Muscle of leg (tissue), 3 donors: ENCODE measurements at regions not wholly inside any gene's neighbourhood (a gene's known extent, or its start where the extent isn't known, plus 50 kb on each side); places are given as distances from the start of the nearest gene placed in this dataset.
"Not testable (repeated sequence)": the region's sequence is repeated elsewhere in the genome, so short reads cannot be mapped to it uniquely, and the experiment has no call there.

Source experiments
- DNase-seq: peaks from one replicate; pipeline ENCODE4 v3.0.0; 2013
- H3K27ac ChIP-seq: one replicate; pipeline ENCODE4 v1.5.1; 2013; ENCODE audit warnings: mild to moderate bottlenecking, low read length, control low read depth
- H3K27me3 ChIP-seq: one replicate; pipeline ENCODE4 v1.6.1; 2013; ENCODE audit warnings: low read length; ENCODE audit not compliant: control insufficient read depth, insufficient read depth
- H3K36me3 ChIP-seq: one replicate; pipeline ENCODE4 v1.6.1; 2013; ENCODE audit warnings: low read length; ENCODE audit not compliant: control insufficient read depth, insufficient read depth
- H3K4me1 ChIP-seq: one replicate; pipeline ENCODE4 v1.6.1; 2013; ENCODE audit warnings: low read length; ENCODE audit not compliant: control insufficient read depth, insufficient read depth
- H3K4me3 ChIP-seq: one replicate; pipeline ENCODE4 v1.5.1; 2013; ENCODE audit warnings: low read length, control low read depth
- H3K9me3 ChIP-seq: replicated peaks from 2 replicates; pipeline ENCODE4 v1.6.1; 2013; ENCODE audit warnings: low read depth, low read length; ENCODE audit not compliant: control insufficient read depth
- WGBS: methylation state at CpG from one replicate; pipeline ENCODE4 v1.1.5; 2013; ENCODE audit warnings: missing lambda C conversion rate; ENCODE audit not compliant: insufficient coverage; 5-methylcytosine and 5-hydroxymethylcytosine counted together

DNA sequence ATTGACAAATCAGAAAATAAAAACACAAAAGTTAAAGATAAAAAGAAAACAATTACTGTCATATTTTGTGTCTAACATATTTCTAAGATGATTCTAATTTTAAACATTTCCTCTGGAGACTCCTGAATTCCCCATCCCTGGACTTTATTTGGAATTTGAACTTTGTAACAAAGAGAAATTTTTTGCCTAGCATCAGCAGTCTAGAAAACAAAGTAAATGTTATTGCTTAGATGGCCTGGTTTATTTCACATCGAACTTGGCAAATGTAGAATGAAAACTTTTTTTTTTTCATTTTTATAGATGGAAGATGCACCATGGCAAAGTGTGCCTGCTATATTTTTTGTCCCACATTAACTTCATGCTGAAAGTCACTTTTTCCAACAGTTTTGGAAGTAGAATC lies 159.1 kb downstream of the TBX18 start:
- WGBS, result no CpG with 5 or more reads among the region's 1 CpG
- Histone ChIP-seq H3K4me3 (no peak overlapping the region), H3K27ac (no peak overlapping the region), H3K36me3 (no peaks in the 10 kb centered on the region), H3K27me3 (no peaks in the 10 kb centered on the region), H3K4me1 (no peaks in the 10 kb centered on the region), H3K9me3 (no peaks in the 10 kb centered on the region)
- peak; percentile 8 for DNase-seq

- WGBS, result no CpG with 5 or more reads among the region's 3 CpGs
Measured at GRCh38 chr6:84601366-84601765, 163.0 kb downstream of the TBX18 start.

GRCh38 chr6:84599991-84600390 lies 164.4 kb downstream of the TBX18 start:
- H3K9me3 ChIP-seq, result no peaks in the 10 kb centered on the region
- no peaks in the 10 kb centered on the region for H3K27me3 ChIP-seq
- DNase-seq, result no peak
- no peaks in the 10 kb centered on the region for H3K36me3 ChIP-seq
- no peaks in the 10 kb centered on the region for H3K4me1 ChIP-seq
- WGBS, result no CpG with 5 or more reads among the region's 1 CpG
- H3K27ac ChIP-seq, result no peak overlapping the region
- H3K4me3 ChIP-seq, result no peak overlapping the region

More at GRCh38 chr6:84601366-84601765, 163.0 kb downstream of the TBX18 start:
- H3K36me3 ChIP-seq, result no peaks in the 10 kb centered on the region
- DNase-seq, result no peak
- no peak overlapping the region for H3K27ac ChIP-seq
- H3K4me3 ChIP-seq, result no peak overlapping the region
- no peaks in the 10 kb centered on the region for H3K4me1 ChIP-seq
- no peaks in the 10 kb centered on the region for H3K27me3 ChIP-seq
- no peaks in the 10 kb centered on the region for H3K9me3 ChIP-seq

DNA sequence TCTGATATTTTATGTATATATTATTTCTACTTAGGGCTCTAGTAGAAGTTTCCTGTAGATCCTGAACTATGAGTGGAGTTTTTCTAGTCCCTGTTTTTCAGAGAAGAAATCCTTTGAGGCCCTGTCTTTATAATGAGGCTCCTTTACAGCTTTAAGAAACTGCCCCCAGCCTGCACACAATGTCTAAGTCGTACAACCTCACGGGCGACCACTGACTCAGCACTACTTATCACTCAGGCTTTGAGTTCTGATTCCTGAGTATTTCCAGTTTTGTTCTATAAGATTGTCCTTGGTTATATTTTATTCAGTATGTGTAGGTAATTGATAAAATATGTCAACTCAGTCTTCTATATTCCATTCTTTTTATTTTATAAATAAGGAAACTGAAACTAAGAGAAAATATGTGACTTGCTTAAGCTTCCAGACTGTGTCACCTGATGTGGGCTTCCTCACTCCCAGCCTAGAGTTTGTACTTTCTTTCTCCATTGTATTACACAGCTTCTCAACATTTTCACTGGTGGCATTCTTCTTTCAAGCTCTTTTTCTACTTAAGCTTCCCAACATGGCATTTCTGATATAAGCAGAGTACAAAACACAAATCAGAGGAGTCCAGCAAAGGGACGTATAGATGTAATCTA lies 167.0 kb downstream of the TBX18 start:
- no peaks in the 10 kb centered on the region for H3K4me1 ChIP-seq
- DNase-seq, result no peak
- WGBS, result no CpG with 5 or more reads among the region's 4 CpGs
- peaks cover 2% of the 10 kb centered on the region for H3K9me3 ChIP-seq
- H3K27me3 ChIP-seq, result no peaks in the 10 kb centered on the region
- no peak overlapping the region for H3K4me3 ChIP-seq
- H3K36me3 ChIP-seq, result no peaks in the 10 kb centered on the region
- H3K27ac ChIP-seq, result no peak overlapping the region

DNA sequence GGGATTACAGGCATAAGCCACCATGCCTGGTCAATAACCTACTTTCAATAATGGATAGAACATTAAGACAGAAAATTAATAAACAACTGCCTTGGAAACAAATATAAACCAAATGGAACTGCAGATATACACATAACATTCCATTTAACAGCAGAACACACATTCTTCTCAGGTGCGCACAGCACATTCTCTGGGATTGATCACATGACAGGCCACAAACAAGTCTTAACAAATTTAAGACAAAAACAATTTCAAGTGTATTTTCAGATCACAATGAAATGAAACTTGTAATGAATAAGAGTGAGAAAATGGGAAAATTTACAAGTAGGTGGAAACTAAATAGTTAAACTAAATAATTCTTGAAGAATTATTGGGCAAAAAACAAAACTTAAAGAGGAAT lies 167.9 kb downstream of the TBX18 start:
- WGBS, result no CpG with 5 or more reads among the region's 1 CpG

GRCh38 chr6:84588697-84589080 lies 175.7 kb downstream of the TBX18 start:
- Histone ChIP-seq H3K27me3 (no peaks in the 10 kb centered on the region), H3K9me3 (peaks cover 4% of the 10 kb centered on the region), H3K27ac (no peak overlapping the region), H3K4me3 (no peak overlapping the region), H3K4me1 (no peaks in the 10 kb centered on the region), H3K36me3 (no peaks in the 10 kb centered on the region)
- DNase-seq, result no peak
- WGBS, result 70% methylated on average over 2 of the region's 5 CpGs

More for the DNA sequence above, 167.9 kb downstream of the TBX18 start:
- no peak for DNase-seq
- Histone ChIP-seq H3K27ac (no peak overlapping the region), H3K27me3 (no peaks in the 10 kb centered on the region), H3K9me3 (peaks cover 4% of the 10 kb centered on the region), H3K4me1 (no peaks in the 10 kb centered on the region), H3K36me3 (no peaks in the 10 kb centered on the region), H3K4me3 (no peak overlapping the region)

DNA sequence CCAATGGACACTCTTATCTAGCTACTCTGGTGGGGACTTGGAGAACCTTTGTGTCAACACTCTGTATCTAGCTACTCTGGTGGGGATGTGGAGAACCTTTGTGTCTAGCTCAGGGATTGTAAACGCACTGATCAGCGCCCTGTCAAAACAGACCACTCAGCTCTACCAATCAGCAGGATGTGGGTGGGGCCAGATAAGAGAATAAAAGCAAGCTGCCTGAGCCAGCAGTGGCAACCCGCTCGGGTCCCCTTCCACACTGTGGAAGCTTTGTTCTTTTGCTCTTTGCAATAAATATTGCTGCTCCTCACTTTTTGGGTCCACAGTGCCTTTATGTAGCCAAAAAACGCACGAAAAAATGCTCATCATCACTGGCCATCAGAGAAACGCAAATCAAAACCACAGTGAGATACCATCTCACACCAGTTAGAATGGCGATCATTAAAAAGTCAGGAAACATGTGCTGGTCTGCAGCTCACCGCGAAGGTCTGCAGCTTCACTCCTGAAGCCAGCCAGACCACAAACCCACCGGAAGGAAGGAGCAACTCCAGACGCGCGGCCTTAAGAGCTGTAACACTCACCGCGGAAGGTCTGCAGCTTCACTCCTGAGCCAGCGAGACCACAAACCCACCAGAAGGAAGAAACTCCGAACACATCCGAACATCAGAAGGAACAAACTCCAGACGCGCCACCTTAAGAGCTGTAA lies 176.3 kb downstream of the TBX18 start:
- not testable (repeated sequence) for H3K36me3 ChIP-seq, H3K4me3 ChIP-seq, H3K9me3 ChIP-seq, H3K27me3 ChIP-seq, DNase-seq, H3K27ac ChIP-seq, H3K4me1 ChIP-seq
- 57% methylated on average over 6 of the region's 21 CpGs for WGBS

DNA sequence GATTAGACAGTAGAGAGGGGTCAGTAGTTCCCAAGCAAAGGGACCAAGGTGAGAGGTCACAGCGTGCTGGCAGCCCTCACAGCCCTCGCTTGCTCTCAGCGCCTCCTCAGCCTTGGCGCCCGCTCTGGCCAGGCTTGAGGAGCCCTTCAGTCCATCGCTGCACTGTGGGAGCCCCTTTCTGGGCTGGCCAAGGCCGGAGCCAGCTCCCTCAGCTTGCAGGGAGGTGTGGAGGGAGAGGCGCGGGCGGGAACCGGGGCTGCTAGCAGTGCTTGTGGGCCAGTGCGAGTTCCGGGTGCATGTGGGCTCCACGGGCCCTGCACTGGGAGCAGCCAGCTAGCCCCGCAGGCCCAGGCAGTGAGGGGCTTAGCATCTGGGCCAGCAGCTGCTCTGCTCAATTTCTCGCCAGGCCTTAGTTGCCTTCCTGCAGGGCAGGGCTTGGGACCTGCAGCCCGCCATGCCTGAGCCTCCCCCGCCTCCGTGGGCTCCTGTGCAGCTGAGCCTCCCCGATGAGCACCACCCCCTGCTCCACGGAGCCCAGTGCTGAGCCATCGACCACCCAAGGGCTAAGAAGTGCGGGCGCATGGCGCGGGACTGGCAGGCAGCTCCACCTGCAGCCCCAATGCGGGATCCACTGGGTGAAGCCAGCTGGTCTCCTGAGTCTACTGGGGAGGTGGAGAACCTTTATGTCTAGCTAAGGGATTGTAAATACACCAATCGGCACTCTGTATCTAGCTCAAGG lies 177.0 kb downstream of the TBX18 start:
- not testable (repeated sequence) for H3K27me3 ChIP-seq, DNase-seq, H3K36me3 ChIP-seq, H3K4me3 ChIP-seq, H3K9me3 ChIP-seq, H3K27ac ChIP-seq, H3K4me1 ChIP-seq
- 91% methylated on average over 27 of the region's 28 CpGs for WGBS

- Histone ChIP-seq H3K27ac (no peak overlapping the region), H3K9me3 (no peaks in the 10 kb centered on the region), H3K36me3 (no peaks in the 10 kb centered on the region), H3K27me3 (no peaks in the 10 kb centered on the region), H3K4me3 (no peak overlapping the region), H3K4me1 (no peaks in the 10 kb centered on the region)
- DNase-seq, result no peak
- WGBS, result no CpG with 5 or more reads among the region's 5 CpGs
Measured at GRCh38 chr6:84583784-84584183, 180.6 kb downstream of the TBX18 start.

GRCh38 chr6:84582997-84583396 lies 181.4 kb downstream of the TBX18 start:
- Histone ChIP-seq H3K4me1 (no peaks in the 10 kb centered on the region), H3K27ac (no peak overlapping the region), H3K27me3 (no peaks in the 10 kb centered on the region), H3K36me3 (no peaks in the 10 kb centered on the region), H3K4me3 (no peak overlapping the region), H3K9me3 (no peaks in the 10 kb centered on the region)
- DNase-seq, result no peak
- no CpG with 5 or more reads among the region's 2 CpGs for WGBS
